A549 (cell line): ENCODE measurements at regions not wholly inside any gene's neighbourhood (a gene's known extent, or its start where the extent isn't known, plus 50 kb on each side); places are given as distances from the start of the nearest gene placed in this dataset.

Source experiments
- EP300 ChIP-seq, 2 experiments: fragments of >200 bp; sonication (Bioruptor Twin); formaldehyde crosslinking; IDR thresholded peaks; 2 replicates in 1 of 2; 3 replicates in 1 of 2; pipeline ENCODE4 v1.6.1; 2016 to 2017
- JUN ChIP-seq, 2 experiments: fragments of >200 bp; sonication (Bioruptor Twin); formaldehyde crosslinking; IDR thresholded peaks; 2 replicates in 1 of 2; 3 replicates in 1 of 2; pipeline ENCODE4 v1.6.1; 2016 to 2017
- MAZ ChIP-seq: fragments of 150-350 bp; IDR thresholded peaks from 2 replicates; pipeline ENCODE4 v1.6.1; 2014; ENCODE audit warnings: antibody characterized with exemption, low read depth, low read length, borderline replicate concordance
- RFX5 ChIP-seq: fragments of 450-650 bp; IDR thresholded peaks from 2 replicates; pipeline ENCODE4 v1.7.1; 2014; ENCODE audit warnings: antibody characterized with exemption, mild to moderate bottlenecking, moderate library complexity
- ZFP36 ChIP-seq: fragments of 450-650 bp; IDR thresholded peaks from 2 replicates; pipeline ENCODE4 v1.6.1; 2014; ENCODE audit warnings: borderline replicate concordance; ENCODE audit not compliant: partially characterized antibody
- TF ChIP-seq, protein P1 (sequence below): fragments of >200 bp; sonication (Bioruptor Twin); formaldehyde crosslinking; IDR thresholded peaks from 3 replicates; pipeline ENCODE4 v1.5.1; 2016

DNA sequence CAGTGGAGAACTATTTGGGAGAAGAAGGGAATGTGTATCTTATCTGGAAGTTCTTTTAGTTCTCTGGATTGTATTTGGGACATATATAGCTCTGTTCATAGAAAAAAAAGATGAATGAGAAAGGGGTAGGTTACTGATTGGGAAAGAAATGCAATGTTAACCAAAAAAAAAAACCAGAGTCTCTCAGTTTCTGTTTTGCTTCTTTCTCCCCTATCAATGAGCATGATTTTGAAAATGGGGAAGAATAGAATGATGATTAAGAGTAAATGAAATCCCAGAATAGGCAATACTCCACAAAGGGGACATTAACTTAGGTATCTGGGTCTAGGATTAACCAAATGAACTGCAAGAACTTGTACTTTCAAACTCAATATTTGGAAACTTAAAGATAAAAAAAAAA is 92.9 kb downstream of the RHOU start:
- TF ChIP-seq, protein P1, sequence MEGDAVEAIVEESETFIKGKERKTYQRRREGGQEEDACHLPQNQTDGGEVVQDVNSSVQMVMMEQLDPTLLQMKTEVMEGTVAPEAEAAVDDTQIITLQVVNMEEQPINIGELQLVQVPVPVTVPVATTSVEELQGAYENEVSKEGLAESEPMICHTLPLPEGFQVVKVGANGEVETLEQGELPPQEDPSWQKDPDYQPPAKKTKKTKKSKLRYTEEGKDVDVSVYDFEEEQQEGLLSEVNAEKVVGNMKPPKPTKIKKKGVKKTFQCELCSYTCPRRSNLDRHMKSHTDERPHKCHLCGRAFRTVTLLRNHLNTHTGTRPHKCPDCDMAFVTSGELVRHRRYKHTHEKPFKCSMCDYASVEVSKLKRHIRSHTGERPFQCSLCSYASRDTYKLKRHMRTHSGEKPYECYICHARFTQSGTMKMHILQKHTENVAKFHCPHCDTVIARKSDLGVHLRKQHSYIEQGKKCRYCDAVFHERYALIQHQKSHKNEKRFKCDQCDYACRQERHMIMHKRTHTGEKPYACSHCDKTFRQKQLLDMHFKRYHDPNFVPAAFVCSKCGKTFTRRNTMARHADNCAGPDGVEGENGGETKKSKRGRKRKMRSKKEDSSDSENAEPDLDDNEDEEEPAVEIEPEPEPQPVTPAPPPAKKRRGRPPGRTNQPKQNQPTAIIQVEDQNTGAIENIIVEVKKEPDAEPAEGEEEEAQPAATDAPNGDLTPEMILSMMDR = no peak
- no peak for TF ChIP-seq JUN (IDR thresholded peaks at IDR 0.05)
- TF ChIP-seq RFX5 = no peak
- TF ChIP-seq EP300 (IDR thresholded peaks at IDR 0.05) = no peak
- no peak for TF ChIP-seq MAZ
- no peak for TF ChIP-seq ZFP36
